ENCODE measurements at regions not wholly inside any gene's neighbourhood (a gene's known extent, or its start where the extent isn't known, plus 50 kb on each side); places are given as distances from the start of the nearest gene placed in this dataset.
"Not testable (repeated sequence)": the region's sequence is repeated elsewhere in the genome, so short reads cannot be mapped to it uniquely, and the experiment has no call there.

- ChIA-PET CTCF (no interaction called here), POLR2A (no interaction called here)
- no peak overlapping the region for H3K4me3 ChIP-seq (ENCODE audit: low read depth, low read length)
- no peak overlapping the region for H3K27ac ChIP-seq (ENCODE audit: extremely low read depth, low read depth, low read length)
- H3K36me3 ChIP-seq (ENCODE audit: control insufficient read depth in 2 of 2, insufficient read depth in 1 of 2, low read length in 2 of 2) = no peaks in the 10 kb centered on the region
- TF ChIP-seq ZNF16 (tag by site-specific recombination; IDR thresholded peaks at IDR 0.05; ENCODE audit: low read depth) = no peak
- no peaks in the 10 kb centered on the region for H3K4me1 ChIP-seq (ENCODE audit: control insufficient read depth, insufficient read depth, low read length)
- H3K9me3 ChIP-seq (ENCODE audit: control insufficient read depth, insufficient read depth, low read depth, low read length) = no peaks in the 10 kb centered on the region
Observed at GRCh38 chr6:50966986-50967385, 148.3 kb downstream of the TFAP2B start.

DNA sequence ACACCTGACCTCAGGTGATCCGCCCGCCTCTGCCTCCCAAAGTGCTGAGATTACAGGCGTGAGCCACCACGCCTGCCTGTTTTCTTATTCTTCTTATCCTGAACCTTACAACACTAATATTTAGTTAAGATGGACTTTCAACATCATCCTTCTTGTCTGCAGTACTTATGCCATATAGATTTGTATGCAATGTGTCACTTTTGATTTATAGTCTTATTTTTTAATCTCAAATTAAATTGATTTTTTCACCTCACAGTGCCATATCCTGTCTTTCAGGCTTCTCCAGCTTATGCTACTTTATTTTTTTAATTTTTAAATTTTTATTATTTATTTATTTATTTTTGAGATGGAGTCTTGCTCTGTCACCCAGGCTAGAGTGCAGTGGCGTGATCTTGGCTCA is 149.6 kb downstream of the TFAP2B start:
- H3K27ac ChIP-seq (ENCODE audit: extremely low read depth, low read depth, low read length); H3K36me3 ChIP-seq (ENCODE audit: control insufficient read depth in 2 of 2, insufficient read depth in 1 of 2, low read length in 2 of 2); H3K4me3 ChIP-seq (ENCODE audit: low read depth, low read length); CTCF ChIA-PET; POLR2A ChIA-PET; H3K9me3 ChIP-seq (ENCODE audit: control insufficient read depth, insufficient read depth, low read depth, low read length); H3K4me1 ChIP-seq (ENCODE audit: control insufficient read depth, insufficient read depth, low read length): not testable (repeated sequence)

DNA sequence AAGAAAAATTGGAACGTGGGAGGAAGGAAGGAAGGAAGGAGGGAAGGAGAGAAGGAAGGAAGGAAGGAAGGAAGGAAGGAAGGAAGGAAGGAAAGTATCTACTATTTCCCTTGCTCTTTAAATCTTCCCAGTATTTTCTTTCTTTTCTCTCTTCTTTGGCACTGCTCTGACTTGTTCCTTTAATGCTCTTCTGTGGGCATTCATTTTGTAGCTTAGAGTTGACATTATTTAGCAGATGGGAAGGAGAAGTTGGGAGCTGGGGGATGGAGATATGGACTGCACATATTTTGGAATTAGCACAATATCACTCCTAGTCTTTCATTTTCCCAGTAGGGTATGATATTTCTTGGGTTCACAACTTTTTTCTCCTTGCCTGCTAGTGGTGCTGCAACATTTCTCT is 152.2 kb downstream of the TFAP2B start:
- H3K9me3 ChIP-seq (ENCODE audit: control insufficient read depth, insufficient read depth, low read depth, low read length) = no peaks in the 10 kb centered on the region
- CTCF ChIA-PET = interaction anchor here (0.6 kb wide), 1 partner anchor 157 kb away, joined by 3 read pairs; no protein-coding TSS in a partner anchor
- POLR2A ChIA-PET = no interaction called here
- no peaks in the 10 kb centered on the region for H3K4me1 ChIP-seq (ENCODE audit: control insufficient read depth, insufficient read depth, low read length)
- TF ChIP-seq, protein P1, sequence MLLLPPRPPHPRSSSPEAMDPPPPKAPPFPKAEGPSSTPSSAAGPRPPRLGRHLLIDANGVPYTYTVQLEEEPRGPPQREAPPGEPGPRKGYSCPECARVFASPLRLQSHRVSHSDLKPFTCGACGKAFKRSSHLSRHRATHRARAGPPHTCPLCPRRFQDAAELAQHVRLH (tag by site-specific recombination; IDR thresholded peaks at IDR 0.05) = no peak
- no peak for TF ChIP-seq ZNF302 (tag by site-specific recombination; IDR thresholded peaks at IDR 0.05; ENCODE audit: low read depth)
- TF ChIP-seq ZBTB21 (tag by site-specific recombination; IDR thresholded peaks at IDR 0.05) = no peak
- TF ChIP-seq PBX3 (CRISPR knock-in tag; IDR thresholded peaks at IDR 0.05) = no peak
- TF ChIP-seq, protein P2, sequence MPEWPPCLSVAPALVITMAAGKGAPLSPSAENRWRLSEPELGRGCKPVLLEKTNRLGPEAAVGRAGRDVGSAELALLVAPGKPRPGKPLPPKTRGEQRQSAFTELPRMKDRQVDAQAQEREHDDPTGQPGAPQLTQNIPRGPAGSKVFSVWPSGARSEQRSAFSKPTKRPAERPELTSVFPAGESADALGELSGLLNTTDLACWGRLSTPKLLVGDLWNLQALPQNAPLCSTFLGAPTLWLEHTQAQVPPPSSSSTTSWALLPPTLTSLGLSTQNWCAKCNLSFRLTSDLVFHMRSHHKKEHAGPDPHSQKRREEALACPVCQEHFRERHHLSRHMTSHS (tag by site-specific recombination; IDR thresholded peaks at IDR 0.05) = no peak
- TF ChIP-seq, protein P3, sequence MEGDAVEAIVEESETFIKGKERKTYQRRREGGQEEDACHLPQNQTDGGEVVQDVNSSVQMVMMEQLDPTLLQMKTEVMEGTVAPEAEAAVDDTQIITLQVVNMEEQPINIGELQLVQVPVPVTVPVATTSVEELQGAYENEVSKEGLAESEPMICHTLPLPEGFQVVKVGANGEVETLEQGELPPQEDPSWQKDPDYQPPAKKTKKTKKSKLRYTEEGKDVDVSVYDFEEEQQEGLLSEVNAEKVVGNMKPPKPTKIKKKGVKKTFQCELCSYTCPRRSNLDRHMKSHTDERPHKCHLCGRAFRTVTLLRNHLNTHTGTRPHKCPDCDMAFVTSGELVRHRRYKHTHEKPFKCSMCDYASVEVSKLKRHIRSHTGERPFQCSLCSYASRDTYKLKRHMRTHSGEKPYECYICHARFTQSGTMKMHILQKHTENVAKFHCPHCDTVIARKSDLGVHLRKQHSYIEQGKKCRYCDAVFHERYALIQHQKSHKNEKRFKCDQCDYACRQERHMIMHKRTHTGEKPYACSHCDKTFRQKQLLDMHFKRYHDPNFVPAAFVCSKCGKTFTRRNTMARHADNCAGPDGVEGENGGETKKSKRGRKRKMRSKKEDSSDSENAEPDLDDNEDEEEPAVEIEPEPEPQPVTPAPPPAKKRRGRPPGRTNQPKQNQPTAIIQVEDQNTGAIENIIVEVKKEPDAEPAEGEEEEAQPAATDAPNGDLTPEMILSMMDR (tag by site-specific recombination; IDR thresholded peaks at IDR 0.05) = no peak
- TF ChIP-seq ZNF10 (tag by site-specific recombination; IDR thresholded peaks at IDR 0.05) = no peak
- no peak for TF ChIP-seq ZNF169 (tag by site-specific recombination; IDR thresholded peaks at IDR 0.05)
- no peak for TF ChIP-seq IKZF3 (tag by site-specific recombination; IDR thresholded peaks at IDR 0.05)
- TF ChIP-seq ZNF654 (tag by site-specific recombination; IDR thresholded peaks at IDR 0.05; ENCODE audit: low read depth) = no peak
- TF ChIP-seq YY2 (tag by site-specific recombination; IDR thresholded peaks at IDR 0.05) = no peak
- no peak for TF ChIP-seq ZNF473 (tag by site-specific recombination; IDR thresholded peaks at IDR 0.05)
- TF ChIP-seq KLF16 (tag by site-specific recombination; IDR thresholded peaks at IDR 0.05) = no peak
- TF ChIP-seq ZNF239 (tag by site-specific recombination; IDR thresholded peaks at IDR 0.05) = no peak
- no peak for TF ChIP-seq HOXA7 (CRISPR knock-in tag; IDR thresholded peaks at IDR 0.05; ENCODE audit: borderline replicate concordance)
- TF ChIP-seq ZNF777 (tag by site-specific recombination; IDR thresholded peaks at IDR 0.05; ENCODE audit: borderline replicate concordance) = no peak
- no peak for TF ChIP-seq ZNF433 (tag by site-specific recombination; IDR thresholded peaks at IDR 0.05; ENCODE audit: low read depth)
- TF ChIP-seq KLF9 (tag by site-specific recombination; IDR thresholded peaks at IDR 0.05; ENCODE audit: low read depth) = no peak
- TF ChIP-seq ZBTB8A (tag by site-specific recombination; IDR thresholded peaks at IDR 0.05) = no peak
- TF ChIP-seq ZFHX2 (tag by site-specific recombination; conservative IDR thresholded peaks at IDR 0.05) = no peak
- H3K4me3 ChIP-seq (ENCODE audit: low read depth, low read length) = no peak overlapping the region
- H3K27ac ChIP-seq (ENCODE audit: extremely low read depth, low read depth, low read length) = no peak overlapping the region
- H3K36me3 ChIP-seq (ENCODE audit: control insufficient read depth in 2 of 2, insufficient read depth in 1 of 2, low read length in 2 of 2) = no peaks in the 10 kb centered on the region

Measured in HEK293 (cell line).